NCI-H460 (cell line): ENCODE measurements at regions not wholly inside any gene's neighbourhood (a gene's known extent, or its start where the extent isn't known, plus 50 kb on each side); places are given as distances from the start of the nearest gene placed in this dataset.
"Not testable (repeated sequence)": the region's sequence is repeated elsewhere in the genome, so short reads cannot be mapped to it uniquely, and the experiment has no call there.

ENCODE experiments used
- DNase-seq: peaks from one replicate; pipeline ENCODE4 v3.0.0-alpha.2; 2016; ENCODE audit warnings: low read depth; ENCODE audit errors: extremely low read depth

DNA sequence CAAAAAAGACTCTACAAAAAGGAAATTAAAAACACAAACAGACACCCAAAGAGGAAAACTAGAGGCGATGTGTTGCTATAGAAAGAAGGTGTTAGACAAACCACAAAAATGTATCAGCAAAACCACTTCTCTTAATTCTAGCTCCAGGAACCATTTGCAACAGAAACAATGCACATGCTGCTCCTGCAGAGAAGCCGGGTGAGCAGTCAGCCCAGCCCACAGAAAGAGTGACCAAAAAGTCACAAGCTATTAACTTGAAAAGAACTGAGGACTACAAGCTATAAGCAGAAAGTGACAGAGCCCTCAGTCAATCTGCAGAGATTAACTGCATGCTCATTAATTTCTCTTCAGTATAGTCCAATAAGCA is 96.2 kb upstream of the KLHL13 start:
- DNase-seq: no peak

DNA sequence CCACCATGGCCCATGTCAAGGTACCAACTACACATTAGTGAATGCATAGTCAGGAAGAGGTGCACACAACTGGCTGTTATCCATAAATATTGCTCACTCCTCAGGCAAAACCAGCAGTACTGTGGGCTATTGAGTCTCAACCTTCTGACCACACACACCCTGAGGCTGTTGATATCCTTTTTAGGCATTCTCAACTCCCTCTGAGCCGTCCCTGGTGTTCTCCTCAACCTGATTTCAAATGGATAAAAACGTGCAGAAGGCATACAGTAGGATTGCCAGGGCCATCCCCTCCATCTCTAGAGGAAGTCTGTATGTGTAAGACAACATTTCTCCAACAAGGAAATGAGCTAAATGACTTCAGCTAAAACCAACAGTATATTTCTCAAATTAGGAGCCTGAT is 98.7 kb upstream of the KLHL13 start:
- DNase-seq: no peak

DNA sequence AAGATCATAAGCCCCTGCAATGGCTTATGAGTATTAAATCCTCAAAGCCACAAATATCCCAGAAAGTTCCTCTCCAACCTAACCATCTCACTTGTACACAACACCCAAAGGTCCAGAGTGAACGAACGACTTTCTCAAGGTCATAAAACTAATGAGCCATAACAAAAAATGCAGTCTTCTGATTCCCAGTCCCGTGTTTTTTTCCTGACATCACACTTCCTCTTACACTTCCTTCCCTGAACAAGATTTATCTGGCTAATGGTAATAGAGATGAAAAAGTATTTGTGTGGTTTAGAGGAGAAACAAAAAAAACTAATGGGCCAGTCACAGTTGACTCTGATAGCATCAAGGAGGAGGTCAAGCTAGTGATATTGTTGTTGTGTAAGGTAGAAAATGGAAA is 99.5 kb upstream of the KLHL13 start:
- no peak for DNase-seq

DNA sequence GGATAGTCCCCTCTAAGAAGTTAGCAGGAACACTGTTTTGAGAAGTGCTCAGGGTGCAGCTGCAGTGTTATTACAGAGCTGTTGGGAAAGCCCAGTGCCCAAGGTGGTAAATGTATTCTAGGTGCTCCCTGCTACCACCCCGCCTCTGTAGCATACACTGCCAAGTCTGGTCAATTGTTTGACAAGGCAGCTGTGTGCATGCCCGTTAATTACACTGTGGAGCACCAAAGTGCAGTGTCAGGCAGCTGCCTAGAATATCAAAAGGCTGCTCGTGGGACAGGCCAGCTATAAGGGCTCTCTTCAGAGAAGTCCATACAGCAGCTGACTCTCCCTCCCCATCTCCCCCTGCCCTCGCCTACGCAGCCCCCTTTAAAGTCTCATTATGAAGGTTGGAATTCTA is 99.9 kb upstream of the KLHL13 start:
- DNase-seq: no peak

DNA sequence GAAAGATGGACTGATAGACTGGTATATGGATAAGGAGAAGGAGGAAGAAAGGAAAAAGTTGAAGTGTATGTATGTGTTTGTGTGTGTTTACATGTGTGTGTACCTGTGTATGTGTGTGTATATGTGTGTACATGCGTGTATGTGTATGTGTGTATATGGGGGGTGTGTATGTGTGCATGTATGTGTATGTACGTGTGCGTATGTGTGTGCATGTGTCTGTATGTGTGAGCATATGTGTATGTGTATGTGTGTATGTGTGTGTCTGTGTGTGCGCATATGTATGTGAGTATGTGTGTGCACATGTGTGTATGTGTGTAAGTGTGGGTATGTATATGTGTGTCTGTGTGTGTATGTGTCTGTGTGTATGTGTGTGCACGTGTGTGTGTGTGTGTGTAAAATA is 101.5 kb upstream of the KLHL13 start:
- no peak for DNase-seq

DNA sequence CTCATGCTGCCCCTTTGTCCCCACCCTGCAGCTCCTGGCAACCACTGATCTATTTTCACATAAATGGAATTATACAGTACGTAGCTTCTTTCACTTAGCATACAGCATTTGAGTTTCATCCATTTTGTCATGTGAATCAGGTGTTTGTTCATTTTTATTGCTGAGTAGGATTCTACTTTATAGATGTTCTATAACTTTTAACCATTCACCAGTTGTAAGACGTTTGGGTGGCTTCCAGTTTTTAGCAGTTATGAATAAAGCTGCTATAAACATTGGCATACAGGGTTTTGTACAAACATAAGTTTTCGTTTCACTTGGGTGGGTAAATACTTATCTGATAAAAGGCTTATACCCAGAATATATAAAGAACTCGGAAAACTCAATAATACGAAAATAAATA is 102.3 kb upstream of the KLHL13 start:
- no peak for DNase-seq

DNA sequence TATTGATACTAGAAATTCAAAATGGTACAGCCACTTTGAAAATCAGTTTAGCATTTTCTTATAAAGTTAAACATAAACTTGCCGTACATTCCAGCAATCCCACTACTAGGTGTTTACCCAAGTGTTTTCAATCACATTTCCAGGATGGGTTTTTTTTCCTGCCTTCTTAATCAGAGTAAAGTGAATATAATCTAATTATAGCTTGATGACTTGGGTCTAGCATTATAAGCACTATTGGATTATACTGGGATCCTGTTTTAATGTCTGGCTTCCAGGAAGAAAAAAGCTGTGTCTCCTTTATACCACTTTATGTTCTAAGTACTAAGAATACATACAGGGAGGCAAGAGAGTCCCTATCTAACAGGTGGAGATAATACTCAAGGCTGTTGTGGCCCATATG is 103.3 kb upstream of the KLHL13 start:
- DNase-seq: no peak

DNA sequence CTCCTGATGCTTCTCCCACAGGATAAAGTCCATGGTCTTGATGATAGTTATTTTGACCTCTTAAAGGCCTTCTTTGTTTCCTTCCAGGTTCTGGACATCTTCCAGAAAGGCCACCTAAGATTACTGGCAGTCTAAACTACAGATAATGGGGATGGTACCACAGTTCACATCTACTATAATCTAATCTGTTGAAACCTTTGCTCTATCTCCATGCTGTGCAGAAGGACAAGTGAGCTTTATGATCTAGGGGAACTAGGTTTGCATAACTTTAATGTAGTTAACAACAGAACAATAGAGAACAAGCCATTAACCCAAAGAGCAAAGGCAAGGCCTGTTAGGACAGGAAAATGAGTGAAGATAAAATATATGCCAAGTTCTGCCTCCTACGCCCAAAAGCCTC is 103.9 kb upstream of the KLHL13 start:
- no peak for DNase-seq

DNA sequence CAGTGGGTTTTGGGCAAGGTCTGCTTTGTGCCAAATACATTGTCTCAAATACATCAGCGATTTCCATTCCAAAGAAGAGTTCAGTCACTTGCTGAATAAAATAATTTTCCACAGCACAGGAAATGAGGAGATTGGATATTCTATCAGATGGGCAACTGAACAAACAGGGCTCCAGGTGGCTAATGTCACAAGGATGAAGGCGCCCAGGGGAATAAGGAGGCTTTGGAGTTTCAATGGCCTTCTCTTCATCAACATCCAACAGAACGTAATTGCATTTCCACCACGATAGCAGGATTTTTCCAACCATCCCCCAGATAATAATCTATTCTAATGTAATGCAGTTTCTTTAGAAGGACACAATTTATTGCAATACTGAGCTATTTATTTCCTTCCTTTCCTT is 104.7 kb upstream of the KLHL13 start:
- no peak for DNase-seq

DNA sequence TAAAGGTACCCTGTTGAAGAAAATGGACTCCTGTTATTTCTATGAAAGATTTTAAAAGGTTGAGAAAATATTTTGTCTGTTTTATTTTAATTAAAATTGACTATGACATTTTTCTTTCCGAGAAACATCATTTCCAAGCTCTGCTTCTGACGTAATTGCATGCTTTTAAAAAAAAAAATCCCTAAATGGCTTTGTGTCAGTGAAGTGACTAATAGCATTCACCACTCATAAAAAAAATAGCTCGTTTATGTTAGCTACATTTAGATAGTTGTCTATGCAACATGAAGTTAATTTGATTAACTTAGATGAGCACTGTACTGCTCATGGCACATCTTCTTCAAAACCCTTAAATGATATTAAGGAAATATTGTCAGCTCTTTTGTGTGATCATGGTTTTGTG is 105.1 kb upstream of the KLHL13 start:
- no peak for DNase-seq

DNA sequence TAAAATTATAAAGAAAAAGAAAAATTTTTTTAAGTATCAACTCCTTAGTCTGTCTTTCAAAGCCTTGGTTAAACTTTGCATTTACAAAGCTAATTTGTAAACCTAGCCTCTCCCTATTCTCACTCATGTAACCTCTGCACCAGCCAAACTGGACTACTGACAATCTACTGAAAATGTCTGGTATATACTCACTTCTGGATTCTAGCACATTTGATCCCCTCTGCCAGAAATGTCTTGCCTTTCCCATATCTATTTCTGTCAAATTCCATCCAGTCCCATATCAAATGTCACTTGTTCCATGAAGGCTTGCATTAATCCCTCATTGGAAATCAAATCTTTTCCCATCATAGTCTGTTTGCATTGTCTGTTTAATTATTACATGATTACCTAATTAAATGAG is 105.8 kb upstream of the KLHL13 start:
- DNase-seq: no peak

DNA sequence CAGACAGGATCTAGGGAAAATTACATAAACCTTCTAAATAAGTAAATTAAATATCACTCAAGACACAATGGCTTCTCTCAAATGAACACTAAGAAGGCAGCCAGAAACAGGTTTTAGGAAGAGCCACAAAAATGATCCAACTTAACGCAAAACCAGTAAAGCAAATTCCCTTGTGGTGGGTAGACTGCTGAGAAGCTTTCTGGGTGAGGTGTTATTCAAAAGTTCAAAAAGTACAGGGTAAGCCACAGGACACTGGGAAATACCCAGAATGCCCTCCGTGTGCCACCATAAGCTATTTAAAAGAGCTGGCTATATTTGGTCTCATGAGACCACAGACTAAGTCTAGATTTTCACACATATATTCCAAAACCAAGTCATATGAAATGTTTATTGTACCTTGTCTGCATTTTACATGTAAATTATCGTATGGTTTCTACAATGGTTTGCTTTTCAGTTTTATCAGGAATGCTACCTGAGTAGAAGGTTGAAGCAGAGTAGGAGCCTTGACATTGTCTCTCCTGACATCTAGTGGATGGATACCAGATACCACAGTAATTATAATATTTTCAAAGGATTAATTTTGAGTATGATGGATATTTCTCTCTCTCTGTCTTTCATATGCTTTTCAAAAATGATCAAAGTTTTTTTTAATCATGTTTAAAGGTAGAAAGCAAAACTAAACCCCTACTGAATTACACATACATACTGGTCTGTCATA is 109.3 kb upstream of the KLHL13 start:
- peak; percentile 21 for DNase-seq

DNA sequence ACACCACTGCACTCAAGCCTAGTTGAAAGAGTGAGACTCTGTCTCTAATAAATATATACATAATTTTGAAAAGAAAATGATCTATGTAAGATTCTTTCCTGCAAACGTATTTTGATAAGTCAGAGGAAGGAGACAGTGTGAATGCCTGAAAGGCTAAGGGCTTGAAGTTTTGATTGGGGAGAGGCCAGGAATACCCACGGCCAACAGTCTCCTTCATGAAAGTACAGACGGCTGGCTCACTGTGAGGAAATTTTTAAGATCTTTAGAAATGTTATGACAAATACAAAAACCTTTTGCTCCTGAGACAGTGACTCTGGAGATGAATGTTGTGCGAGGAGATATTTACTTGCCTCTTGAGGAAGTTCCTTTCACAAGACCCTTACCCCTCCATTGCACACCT is 111.4 kb upstream of the KLHL13 start:
- DNase-seq: no peak

DNA sequence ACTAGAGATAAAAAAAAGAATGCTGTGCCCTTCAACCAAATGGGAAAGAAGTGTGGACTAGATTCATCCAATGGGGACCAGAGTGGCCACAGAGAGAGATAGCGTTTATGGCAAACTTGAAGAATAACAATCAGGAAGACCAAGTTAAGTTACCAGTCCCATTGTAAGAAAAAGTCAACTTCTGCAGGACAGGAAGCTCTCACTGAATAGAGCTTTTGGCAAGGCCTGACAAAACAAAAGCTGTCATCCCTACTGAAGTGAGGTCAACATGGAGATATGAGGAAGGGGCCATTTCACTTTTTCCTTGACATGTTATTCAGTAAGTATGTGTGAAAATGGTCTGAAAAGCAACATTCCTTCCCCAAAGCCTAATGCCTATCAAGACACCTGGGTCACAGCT is 111.8 kb upstream of the KLHL13 start:
- no peak for DNase-seq

DNA sequence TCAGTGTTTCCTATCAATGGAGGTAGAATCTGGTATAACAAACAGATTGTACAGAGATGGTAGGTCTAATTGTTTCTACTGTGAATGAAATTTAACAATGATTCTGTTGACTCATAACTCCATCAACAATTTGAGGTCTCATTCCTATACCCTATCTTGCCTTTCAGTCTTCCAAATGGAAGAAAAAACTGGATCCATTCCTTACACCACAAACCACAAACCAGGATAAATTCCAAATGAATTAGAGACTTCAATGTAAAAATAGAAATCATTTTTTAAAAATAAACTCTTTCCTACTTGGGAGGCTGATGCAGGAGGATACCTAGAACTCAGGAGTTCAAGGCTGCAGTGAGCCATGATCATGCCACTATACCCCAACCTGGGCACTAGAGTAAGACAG is 114.4 kb upstream of the WDR44 start:
- DNase-seq: no peak

DNA sequence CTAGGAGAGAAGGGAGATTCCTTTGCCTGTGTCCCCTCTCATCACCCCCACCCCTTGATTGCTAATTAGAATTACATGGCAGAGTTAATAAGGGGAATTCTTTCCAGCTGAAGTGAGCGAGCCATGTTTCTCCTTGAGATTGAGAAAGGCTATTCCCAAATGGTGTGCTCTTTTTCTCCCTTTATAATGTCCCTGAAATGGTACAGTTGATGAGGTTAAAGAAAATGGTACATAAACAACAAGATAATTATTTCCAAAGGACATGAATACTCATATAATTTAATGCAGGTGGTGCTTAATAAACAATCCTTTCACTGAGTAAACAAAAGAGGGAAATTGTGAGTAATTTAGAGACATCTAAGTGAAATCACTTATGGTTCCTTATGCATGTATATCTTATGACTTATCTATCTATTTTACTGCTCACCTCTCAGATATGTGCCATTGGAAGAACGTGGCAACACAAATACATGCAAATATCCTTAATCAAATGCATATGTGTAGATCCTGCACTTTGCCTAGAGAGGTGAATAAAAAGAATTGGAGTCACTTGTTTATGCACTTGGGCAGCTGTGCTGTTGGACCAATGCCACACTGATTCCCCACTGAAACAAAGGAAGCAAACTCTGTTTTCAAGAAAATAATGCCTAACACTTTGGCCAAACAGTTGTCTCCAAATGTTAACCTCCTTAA is 106.6 kb upstream of the WDR44 start:
- no peak for DNase-seq

DNA sequence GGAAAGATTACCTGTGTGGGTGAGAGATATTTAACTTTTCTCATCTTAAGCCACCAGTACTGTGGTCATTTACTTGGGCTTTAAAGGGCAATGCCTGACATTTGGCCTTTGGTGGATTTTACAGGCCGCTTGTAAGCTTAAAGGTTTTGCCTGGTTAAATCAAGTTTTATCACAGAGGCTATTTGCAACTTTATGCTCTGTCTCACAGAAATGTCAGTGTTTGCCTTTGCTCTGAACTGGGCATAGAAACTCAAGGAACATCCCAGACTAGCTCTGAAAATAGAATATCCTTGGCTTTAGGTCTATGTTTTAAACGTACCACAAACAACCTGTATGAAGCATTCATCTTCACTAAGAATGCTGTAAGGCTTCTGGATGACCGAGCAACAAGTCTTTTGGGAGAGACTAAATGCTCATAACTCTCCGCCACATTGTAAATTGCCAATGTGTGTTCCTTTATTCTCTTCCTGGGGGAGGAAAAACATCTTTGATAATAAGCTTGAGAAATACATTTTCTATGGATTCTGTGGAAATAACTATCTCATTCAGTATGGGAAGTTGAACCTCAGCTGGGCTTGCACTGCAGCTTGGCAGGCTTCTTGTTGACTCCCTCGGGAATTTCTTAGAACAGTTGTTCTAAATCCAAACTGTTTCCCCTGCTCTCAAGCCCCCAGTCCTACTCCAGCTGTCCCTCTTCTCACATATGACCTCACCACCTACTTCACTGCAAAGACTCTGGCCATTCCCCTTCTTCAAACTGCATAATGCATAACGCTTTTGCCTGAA is 105.8 kb upstream of the WDR44 start:
- no peak for DNase-seq

DNA sequence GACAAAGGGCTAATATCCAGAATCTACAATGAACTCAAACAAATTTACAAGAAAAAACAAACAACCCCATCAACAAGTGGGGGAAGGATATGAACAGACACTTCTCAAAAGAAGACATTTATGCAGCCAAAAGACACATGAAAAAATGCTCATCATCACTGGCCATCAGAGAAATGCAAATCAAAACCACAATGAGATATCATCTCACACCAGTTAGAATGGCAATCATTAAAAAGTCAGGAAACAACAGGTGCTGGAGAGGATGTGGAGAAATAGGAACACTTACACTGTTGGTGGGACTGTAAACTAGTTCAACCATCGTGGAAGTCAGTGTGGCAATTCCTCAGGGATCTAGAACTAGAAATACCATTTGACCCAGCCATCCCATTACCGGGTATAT is 98.9 kb upstream of the WDR44 start:
- not testable (repeated sequence) for DNase-seq

DNA sequence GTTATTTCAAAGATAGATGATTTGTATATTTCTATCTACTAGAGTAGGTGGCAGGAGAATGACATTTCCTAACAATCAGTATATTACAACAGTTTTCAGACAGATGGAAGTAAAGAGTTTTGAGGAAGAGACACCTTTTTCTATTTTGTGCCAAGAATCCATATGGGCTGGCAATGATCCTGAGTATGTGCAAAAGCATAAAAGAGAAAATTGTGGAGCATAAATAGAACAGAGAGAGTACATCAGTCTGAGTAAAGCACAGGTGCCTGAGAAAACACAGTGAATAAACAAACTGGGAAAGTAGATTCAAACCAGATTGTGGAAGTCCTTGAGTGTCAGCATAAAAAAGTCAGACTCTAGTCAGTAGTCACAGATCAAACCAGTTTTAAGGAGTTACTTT is 96.8 kb upstream of the WDR44 start:
- no peak for DNase-seq

DNA sequence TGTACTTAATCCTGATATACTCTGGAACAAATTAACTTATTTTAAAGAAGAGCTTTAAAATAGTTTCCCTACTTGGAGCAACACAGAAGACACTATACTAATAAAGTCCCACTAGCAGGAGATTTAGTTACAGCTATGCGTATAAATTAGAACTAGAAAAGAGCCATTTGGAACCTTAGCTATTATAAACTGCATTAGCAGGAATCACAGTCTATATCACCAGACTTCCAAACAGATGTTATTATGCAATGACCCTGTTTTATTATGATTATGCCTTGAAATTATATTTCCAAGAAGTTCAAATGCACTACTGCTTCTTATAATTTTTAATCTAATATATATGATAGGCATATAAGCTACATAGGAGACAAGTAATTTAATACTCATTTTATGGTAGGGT is 95.5 kb upstream of the WDR44 start:
- DNase-seq: no peak

DNA sequence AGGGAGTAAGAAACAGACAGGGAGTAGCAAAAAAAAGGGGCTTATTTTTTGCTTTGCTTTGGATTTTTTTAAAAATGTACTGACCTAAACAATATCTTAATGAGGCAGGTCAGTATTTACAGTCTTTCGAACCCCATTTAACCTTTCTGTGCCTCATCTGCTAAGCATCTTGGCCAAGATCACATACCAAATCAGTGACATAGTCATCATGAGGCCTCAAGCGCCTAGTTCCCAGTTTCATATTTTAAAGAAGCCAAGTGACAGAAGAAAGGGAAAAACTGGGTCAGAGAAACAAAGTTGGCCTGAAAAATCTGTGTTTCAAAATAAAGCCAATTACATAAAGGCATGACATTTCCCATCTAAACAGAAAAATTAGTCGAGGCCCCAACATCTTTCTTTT is 94.6 kb upstream of the WDR44 start:
- no peak for DNase-seq

DNA sequence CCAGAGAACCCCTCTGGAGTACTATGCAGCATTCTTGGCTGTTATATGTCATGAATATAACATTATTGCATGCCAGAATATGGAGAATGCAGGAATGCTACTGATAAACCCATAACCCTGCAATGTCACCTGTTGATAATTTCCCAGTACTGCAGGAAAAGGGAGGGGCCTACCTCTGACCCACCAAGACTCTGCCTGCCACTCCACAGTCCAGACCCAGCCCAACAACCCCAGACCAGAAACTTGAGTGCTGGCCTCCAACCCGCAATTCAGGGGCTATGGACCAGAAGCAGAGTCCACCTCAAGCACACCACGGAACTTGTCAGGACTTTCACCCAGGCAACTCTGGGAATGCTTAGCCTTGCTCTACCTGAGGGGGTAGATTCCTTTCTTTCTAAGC is 92.9 kb upstream of the WDR44 start:
- no peak for DNase-seq
